NT2/D1 (cell line): ENCODE measurements at regions not wholly inside any gene's neighbourhood (a gene's known extent, or its start where the extent isn't known, plus 50 kb on each side); places are given as distances from the start of the nearest gene placed in this dataset.

Experiments used
- SUZ12 ChIP-seq: IDR thresholded peaks from 2 replicates; pipeline ENCODE4 v1.6.1; 2011; ENCODE audit not compliant: insufficient read length, insufficient read depth; ENCODE audit errors: extremely low read depth
- YY1 ChIP-seq: IDR thresholded peaks from 2 replicates; pipeline ENCODE4 v1.6.1; 2011; ENCODE audit not compliant: insufficient read length, insufficient read depth
- ZNF274 ChIP-seq: IDR thresholded peaks from 2 replicates; pipeline ENCODE4 v1.6.1; 2011; ENCODE audit warnings: mild to moderate bottlenecking, low read depth, low read length

GRCh38 chr2:48066000-48066399 lies 159.7 kb upstream of the FBXO11 start:
- no peak for TF ChIP-seq YY1
- TF ChIP-seq ZNF274: no peak
- no peak for TF ChIP-seq SUZ12
